VCaP (cell line): ENCODE measurements at regions not wholly inside any gene's neighbourhood (a gene's known extent, or its start where the extent isn't known, plus 50 kb on each side); places are given as distances from the start of the nearest gene placed in this dataset.
"Not testable (repeated sequence)": the region's sequence is repeated elsewhere in the genome, so short reads cannot be mapped to it uniquely, and the experiment has no call there.

Experiments used
- H3K27ac ChIP-seq: fragments of 450-650 bp; 2 replicates; pipeline ENCODE4 v1.5.1; 2017
- TF ChIP-seq, protein P1 (sequence below): fragments of 450-650 bp; conservative IDR thresholded peaks from 2 replicates; pipeline ENCODE4 v1.5.1; 2017; ENCODE audit warnings: mild to moderate bottlenecking, moderate library complexity

DNA sequence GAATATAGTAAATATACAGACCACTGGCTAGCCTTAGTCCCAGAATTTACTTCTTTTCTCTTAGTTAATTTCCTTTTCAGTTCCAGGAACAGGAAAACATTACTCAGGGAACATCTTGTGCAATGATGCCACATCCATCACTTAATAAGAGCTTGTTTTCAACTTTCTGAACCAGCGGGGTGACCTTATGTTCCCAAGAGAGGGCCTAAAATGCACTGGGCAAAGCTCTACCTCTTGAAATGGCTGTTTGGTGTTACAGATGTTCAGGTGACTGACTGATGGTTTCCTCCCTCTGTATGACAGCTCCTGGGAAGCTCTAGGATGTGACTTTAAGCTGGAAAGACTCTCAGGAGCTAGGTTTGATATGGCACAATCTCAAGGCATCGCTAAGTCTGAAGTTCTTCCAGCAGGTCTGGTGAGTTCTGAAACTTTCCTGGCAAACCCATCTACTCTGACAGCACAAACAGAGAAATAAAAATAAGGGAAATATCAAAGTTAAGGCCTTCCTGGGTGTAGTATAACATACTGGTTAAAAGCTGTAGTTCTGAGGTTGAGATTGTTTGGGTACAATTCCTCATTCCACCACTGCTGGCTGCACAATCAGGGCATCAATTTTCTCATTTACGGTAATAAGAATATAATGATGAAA, 98.6 kb downstream of the ZIC1 start:
- H3K27ac ChIP-seq: no peak overlapping the region
- TF ChIP-seq, protein P1, sequence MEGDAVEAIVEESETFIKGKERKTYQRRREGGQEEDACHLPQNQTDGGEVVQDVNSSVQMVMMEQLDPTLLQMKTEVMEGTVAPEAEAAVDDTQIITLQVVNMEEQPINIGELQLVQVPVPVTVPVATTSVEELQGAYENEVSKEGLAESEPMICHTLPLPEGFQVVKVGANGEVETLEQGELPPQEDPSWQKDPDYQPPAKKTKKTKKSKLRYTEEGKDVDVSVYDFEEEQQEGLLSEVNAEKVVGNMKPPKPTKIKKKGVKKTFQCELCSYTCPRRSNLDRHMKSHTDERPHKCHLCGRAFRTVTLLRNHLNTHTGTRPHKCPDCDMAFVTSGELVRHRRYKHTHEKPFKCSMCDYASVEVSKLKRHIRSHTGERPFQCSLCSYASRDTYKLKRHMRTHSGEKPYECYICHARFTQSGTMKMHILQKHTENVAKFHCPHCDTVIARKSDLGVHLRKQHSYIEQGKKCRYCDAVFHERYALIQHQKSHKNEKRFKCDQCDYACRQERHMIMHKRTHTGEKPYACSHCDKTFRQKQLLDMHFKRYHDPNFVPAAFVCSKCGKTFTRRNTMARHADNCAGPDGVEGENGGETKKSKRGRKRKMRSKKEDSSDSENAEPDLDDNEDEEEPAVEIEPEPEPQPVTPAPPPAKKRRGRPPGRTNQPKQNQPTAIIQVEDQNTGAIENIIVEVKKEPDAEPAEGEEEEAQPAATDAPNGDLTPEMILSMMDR: no peak

DNA sequence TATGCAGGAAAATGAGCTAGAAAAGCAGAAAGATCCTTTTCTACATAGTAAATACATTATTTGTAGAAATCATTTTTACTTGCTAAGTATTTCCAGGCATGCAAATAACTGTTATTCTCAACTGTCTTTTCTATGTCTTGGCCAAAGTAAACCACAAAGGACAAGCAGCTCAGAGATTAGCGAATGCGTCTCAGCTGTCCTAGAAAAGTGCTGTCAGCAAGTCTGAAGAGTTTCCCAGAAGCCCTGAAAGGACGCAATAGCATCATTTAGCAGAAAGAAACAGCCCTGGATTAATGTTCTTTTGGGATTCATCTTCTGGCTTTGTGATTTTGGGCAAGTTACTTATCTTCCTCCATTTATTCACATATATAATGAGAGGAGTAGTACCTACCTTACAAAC, 100.3 kb downstream of the ZIC1 start:
- H3K27ac ChIP-seq: no peak overlapping the region
- TF ChIP-seq, protein P1: no peak

DNA sequence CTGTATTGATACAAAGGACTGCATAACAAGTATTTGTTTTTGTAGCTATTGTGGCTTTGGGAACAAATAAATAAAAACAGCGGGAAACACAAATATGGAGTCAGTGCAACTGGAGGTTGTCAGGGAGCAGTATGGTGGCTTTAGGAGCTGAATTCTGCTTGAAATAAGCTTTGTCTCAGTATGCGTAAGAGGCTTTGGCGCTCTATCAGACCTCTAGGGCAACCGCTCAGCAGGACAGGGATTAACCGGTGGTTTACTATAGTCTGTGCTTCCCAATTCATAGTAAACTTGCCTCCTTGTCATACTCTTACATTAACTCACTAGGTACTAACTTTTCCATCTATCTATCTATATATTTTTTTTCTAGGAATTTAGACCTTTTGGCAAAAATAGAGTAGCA, 104.6 kb downstream of the ZIC1 start:
- TF ChIP-seq, protein P1: no peak
- no peak overlapping the region for H3K27ac ChIP-seq

DNA sequence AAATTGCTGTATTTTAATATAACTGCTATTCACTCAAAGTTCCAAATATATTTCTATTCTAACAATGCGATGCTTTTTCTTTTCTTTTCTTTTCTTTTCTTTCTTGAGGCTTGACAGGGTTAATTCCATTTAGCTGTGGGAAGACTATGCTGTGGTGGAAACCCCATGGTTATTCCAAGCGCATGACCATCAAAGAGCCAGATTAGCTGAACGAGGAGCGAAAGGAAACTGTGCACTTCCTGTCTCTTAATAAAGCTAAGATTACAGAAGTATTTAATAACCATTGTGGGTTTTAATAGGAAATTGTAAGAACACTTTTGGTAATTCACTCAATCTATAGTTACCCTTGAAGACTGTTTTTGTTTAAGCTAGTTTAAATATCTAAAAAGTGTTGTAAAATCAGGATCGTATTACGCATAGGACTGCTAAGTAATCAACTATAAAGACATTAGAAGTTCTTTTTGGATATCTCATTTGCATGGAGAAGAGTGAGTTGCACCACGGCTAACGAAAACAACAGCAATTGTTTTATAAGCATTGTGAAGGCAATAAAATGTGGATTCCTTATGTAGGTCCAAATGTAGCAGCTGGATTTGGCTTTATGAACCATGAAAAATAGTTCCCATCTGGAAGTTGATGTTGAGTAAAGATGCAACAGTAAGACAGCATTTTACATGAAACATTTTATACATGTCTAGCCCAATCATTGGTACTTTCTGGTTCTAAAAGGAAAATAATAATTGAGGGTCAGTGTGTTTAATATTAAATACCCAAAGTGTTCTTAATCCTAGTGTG, 105.4 kb downstream of the ZIC1 start:
- no peak overlapping the region for H3K27ac ChIP-seq
- TF ChIP-seq, protein P1: no peak

DNA sequence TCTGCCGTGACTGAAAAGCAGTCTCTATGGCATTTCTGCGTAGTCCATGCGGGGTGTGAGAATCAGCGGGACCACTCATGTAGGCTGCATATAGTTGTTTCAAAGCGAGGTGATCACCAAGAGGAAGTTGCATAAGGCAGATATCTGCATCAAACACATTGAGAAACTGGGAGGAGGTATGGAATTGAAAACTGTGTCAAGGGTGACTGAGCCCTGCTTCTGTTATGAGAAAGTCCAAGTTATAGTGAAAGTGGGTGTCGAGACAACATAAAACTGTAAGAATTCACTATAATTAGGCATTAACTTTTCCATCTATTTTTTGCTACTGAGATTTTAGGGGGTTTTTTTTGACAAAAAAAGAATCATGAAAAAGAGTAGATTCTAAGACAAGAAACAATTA, 109.3 kb downstream of the ZIC1 start:
- TF ChIP-seq, protein P1: no peak
- H3K27ac ChIP-seq: no peak overlapping the region

DNA sequence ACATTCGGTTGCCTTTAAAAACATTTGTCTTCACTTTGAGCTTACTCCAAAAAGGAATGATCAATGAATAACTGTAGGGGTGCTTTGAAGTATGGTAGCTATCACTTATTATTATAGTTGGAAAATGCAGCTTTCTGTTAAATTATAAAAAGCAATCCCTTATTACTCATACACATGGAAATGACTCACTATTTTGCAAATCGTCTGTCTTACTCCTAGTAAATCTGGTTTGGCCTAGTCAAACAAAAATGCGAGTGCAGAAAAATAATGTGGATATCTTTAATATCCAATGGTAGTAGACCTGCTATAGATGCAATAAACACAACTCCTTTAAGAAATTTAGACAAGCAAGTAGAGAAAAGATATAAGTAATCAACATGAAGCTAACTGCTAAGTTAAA, 112.5 kb downstream of the ZIC1 start:
- TF ChIP-seq, protein P1: no peak
- no peak overlapping the region for H3K27ac ChIP-seq

DNA sequence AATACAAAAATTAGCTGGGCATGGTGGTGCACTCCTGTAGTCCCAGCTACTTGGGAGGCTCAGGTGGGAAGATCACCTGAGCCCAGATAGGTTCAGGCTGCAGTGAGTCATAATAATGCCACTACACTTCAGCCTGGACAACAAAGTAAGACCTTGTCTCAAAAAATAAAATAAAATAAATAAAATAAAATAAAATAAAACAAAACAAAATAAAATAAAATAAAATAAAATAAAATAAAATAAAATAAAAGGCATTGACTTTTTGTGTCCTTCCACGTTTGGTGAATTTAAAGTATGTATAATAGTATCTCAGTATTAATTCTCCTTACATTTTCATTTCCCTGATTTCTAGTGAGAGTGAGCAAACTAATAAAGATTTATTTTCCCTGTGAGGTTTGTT, 113.6 kb downstream of the ZIC1 start:
- H3K27ac ChIP-seq: not testable (repeated sequence)

DNA sequence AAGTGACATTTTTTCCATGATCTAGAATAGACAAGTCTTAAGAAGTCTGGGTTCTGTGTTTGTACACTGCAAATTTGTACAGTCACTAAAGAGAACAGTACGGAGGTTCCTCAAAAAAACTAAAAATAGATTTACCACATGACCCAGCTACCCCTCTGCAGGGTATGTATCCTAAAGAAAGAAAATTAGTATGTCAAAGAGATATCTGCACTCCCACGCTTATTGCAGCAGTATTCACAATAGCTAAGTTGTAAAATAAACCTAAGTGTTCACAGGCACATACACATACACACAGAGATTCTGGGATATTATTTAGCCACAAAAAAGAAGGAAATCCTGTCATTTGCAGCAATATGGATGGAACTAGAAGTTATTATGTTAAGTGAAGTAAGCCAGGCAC, 120.4 kb downstream of the ZIC1 start:
- no peak overlapping the region for H3K27ac ChIP-seq
- TF ChIP-seq, protein P1: no peak
